Fibroblast of skin of back (primary cell): ENCODE measurements at regions not wholly inside any gene's neighbourhood (a gene's known extent, or its start where the extent isn't known, plus 50 kb on each side); places are given as distances from the start of the nearest gene placed in this dataset.
A peak's percentile ranks its signal among the peaks of the same experiment; 100 is the strongest.

Experiments used
- DNase-seq: peaks from one replicate; pipeline ENCODE4 v3.0.0-alpha.2; 2013

DNA sequence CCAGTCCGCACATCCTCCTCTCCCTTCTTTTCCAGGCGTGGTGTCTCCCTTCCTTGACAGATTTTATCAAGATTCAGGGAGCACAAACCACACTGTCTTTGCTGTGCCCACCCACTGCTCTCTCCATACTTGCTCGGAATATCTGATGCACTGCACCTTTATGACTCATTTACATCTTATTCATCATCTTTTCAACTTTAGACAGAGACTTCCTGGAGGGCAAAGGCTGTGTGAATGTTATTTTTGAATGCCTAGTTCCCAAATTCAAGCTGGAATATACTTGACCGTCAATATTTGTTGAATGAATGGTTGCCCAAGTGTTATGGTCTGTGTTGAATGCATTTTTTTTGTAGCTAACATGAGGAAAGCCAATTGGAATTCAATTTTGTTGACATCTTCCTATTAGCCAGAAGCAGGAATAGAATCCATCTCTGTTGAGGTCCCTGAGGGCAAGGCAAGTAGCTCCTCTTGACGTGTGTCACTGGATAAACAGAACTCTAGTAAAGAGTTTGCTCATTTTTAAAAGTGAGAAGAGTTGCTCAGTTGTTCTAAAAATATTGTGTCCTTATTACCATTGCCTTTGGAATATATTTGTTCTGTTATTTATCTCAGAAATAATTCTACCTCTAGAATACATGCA, 95.0 kb downstream of the KLF6 start:
- DNase-seq = peak; percentile 38

DNA sequence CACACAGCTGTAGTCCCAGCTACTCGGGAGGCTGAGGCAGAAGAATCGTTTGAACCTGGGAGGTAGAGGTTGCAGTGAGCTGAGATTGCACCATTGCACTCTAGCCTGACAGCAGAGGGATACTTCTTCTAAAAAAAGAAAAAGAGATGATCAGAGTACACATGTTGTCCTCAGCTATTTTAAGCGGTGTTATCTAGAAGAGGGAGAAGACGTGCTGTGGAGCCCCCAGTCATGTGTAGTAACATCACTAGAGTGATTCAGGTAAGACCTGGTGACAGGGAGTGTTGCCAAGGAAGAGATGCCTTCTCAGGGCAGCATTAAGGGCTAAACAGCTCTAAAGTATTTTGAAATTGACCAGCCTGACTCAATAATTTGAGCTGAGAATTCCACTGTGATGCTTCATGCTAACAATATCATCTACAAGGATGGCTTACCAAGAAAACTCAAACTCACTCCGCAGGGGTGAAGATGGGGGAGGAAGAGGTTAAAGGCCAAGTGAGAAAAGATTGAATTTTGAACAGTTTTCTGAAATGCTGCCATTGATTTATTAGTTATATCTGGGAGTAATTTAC, 97.4 kb downstream of the KLF6 start:
- DNase-seq = no peak

DNA sequence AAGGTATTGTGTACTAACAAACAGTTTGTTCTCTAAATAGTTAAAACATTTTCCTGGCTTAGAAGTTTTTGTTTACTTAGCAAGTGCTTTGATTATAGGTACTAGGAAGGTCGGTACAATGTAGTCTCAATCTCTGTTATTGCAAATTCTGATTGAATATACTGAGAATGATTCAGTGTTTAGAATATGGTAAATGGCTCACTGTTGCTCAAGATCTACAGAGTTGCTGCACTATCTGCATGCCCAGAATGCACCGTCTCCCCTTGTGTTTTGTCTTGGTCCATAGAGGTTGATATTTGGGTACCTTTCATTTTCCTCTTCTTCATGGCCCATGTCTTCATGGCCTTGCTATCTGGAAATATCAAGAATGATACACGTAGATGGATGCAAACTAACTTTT, 99.6 kb downstream of the KLF6 start:
- no peak for DNase-seq

DNA sequence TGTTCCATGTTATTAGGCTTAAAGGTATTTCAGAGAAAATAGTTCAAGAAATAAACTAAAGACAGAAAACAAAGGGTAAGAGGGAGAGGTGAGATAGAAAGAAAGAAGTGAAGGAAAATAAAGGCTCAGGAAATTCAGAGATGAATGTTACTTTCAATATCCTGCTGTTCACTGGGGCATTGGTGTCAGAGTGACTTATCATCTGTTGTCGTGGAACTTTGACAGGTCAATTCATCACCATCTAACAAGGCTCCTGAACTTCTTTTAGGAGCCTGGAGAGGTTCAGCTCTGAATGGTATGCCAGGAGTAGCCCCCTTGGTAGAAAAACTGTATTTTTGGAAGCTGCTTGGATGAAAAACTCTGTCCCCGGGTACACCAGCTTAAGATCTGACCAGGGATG, 100.1 kb downstream of the KLF6 start:
- DNase-seq = no peak

DNA sequence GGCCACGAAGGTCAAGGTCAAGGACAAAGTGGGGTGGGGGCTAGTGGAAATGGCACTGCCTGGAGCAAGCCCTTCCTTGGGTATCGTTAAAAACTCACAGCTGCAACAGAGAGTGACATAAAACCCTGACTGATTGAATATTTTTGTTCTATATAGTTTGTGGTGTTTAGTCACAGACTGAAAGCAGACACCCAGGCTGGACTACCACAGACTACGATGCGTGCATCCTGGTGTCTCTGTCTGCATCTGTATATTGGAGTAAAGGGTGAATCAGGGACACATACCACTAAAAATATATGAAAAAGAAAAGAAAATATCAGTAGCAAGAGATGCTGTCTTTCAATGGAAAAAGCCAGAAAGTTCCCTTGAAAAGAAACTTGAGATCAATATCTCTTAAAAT, 101.4 kb downstream of the KLF6 start:
- DNase-seq = no peak

DNA sequence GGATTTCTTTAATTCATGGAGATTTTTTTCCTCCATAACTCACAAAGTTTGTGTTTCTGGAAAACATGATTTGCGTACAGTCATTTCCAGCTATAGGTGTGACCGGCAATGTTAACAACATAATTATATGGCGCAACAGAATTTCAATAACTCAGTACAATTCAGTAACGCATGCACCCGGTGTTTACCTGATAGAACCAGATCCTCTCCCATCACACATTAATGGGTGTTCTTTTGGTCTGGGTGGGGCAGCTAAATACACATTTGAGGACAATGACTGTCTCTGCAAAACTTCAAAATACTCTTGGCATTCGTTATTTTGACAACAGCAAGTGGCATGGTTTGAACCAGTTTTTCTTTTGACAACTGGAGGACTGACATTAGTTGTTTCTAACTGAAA, 102.3 kb downstream of the KLF6 start:
- no peak for DNase-seq

DNA sequence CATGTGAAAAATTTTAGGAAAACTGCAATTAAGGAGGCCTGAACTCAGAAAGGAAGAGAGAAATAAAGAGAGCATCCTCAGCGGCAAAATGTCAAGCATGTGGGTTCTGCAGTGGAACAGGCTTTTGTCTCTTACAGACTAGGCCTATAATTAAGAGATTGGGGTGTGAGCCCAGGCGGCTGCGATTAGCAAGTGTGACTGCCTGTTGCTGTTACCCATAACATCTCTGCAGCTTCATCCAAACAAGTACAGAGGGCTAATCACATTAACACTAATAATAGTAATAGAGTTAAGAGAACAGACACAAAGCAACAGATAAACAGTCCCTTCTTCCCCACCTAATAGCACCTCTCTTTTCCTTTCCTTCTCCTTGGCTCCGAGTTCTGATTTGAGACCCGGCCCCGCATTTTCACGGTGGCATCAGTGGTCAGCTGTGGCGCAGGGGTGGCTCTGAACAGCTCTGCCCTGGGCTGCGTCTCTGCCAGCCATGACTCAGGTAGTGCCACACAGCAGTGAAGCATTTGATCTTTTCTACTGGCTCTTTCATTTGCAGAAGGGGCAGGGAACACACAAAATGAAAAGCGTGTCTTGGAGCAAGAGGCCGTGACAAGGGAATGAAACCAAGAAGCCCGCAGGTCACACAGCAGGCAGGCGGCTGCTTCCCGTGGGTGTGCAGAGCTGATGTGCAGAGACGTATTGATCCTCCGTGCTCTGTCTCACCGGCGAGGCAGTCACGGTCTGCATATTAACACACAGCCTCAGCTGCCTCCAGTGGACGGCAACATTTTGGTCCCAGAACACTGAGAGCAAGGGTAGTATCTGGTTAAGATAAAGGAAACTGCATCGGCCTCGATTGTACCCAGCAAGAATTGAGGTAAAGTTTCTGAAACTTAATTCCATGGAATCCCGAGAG, 103.1 kb downstream of the KLF6 start:
- DNase-seq = no peak

DNA sequence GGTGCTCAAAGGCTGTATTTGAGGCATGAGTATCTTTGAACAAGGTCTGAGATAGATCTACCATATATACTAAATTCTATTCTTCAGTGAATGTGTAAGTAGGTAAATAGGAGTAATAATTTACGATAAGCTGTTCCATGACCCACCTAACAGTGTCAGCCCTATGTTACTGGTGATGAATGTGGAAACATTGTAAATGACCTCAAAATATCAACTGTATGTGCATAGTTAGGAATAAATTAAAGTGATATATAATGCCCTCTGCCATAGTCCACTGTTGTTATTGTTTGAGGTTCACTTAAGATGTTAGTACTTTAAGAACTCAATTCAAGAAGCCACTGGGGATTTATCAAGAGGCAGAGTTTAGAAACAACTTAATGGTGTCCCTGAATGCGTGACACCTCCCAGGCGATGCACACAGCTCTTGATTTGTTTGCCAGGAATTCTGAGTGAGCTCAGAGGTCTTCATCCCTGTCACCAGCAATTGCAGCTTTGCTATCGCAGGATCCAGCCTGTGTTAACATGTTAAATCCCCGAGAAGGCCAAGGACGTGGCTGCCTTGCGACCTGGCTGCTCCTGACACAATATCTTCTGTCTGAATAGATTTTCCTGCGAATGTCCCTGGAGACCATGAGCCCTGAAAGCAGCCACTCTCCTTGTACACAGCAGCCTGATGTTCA, 104.9 kb downstream of the KLF6 start:
- no peak for DNase-seq

DNA sequence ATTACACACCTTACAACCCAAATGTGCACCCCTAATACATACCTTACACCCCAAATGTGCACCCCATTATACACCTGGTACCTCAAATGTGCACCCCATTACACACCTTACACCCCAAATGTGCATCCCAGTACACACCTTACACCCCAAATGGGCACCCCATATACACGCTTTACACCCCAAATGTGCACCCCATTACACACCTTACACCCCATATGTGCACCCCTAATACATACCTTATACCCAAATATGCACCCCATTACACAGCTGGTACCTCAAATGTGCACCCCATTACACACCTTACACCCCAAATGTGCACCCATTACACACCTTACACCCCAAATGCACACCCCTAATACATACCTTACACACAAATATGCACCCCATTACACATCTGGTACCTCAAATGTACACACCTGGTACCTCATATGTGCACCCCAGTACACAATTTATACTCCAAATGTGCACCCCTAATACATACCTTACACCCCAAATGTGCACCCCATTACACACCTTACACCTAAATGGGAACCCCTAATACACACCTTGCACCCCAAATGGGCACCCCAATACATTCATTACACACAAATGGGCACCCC, 106.3 kb downstream of the KLF6 start:
- DNase-seq = no peak

DNA sequence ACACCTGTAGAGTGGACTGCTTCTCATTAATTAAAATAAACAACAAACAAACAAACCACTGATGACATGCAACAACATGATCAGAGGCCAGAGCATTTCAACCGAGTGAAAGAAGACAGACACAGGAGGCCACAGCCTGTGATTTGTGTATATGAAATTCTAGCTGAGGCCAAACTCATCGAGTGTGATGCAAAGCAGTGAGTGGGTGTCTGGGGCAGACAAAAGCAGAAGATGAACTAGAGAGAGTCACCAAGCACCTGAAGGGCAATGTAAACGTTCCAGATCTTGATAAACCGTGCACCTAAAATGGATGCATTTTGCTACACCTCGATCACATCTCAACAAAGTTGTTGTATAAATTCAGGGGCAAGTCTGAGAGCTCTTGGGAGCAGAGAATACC, 108.4 kb downstream of the KLF6 start:
- DNase-seq = no peak

DNA sequence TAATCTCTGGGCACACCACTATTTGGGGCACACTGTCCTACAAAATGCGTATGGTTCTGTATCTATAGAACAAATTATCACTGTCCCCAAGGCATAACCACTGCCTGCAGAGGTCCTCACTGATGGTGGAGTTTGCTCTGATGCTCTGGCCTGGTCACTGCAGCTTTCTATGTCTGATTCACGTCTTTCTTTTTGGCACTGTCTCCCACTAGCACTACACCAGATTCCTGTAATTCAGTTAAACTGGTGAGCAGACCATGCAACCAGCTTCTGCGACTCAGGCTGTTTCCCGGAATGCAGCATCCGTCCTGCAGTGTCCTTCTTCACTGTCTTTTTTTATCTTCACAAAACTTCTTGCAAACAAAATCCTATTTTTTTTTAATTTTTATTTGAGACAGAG, 112.8 kb downstream of the KLF6 start:
- no peak for DNase-seq

DNA sequence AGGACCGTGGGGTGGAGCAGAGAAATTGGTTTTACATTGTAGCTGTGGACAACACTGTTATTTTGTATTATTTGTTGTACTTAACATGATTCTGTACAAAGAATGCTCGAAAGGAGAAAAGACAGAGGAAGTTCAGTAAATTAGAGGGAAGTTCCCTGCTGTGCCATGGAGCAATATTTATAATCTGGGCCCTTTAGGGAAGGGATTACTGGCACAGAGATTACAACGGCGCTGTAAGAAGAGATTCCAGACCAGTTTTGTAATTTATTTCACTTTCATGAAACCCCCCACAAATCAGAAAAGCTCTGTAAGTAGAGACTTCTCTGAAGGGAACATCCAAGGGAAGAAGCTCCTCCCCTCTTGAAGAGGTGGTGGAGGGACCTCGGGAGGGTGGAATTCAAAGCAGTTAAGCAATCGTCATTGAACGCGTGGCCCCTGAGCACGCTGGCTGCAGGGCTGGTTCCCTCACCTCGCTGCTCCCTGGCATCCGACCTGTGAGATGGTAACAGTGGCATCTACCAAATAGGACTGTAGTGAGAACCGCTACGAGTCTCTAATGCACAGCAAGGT, 113.5 kb downstream of the KLF6 start:
- DNase-seq = no peak

DNA sequence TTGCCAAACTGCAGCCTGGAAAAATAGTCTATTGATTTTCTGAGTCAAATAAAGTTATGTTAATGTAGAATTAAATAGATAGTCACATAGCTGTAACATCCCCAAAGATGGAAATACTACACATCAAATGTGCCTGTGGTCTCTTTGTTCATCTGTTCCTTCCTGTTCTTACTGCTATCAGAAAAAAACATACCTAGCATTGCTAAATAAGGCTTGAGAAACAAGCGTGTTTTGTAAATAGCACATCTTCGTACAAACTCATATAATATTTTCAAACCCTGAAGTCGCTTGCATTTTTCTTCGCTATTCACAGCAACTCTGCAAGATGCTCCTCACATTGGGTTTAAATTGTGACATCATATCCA, 116.1 kb downstream of the KLF6 start:
- no peak for DNase-seq

DNA sequence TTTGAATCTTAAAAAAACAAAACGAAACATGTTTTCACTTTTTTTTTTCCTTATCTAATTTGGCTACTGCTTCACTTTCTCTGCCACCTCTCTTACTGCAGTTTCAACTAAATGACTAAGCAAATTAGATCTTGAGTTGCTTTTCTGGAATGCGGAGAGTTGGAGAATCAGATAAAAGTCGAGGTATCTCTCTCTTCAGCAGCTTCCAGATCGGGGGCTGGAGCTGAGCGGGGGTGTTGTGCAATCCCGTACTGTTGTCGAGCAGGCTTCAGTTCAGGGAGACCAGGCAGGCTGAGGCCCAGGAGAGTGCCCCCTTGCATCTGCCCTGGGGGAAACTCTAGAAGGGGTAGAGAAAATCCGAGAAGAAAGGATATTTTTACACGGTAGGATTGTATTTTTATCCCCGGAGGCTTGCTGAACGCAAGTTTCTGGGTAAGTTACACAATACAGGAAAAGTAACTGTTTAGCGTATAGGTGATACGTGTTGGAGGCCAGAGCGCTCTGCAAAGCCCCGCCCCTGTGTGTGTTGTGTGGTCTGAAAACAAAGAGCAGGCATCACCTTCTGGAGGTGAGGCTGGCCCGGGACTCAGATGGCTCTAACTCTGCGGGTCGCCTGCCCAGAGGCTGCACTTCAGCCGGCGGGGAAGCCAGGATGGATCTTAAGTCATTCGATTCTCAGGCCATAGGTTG, 116.6 kb downstream of the KLF6 start:
- peak; percentile 58 for DNase-seq

DNA sequence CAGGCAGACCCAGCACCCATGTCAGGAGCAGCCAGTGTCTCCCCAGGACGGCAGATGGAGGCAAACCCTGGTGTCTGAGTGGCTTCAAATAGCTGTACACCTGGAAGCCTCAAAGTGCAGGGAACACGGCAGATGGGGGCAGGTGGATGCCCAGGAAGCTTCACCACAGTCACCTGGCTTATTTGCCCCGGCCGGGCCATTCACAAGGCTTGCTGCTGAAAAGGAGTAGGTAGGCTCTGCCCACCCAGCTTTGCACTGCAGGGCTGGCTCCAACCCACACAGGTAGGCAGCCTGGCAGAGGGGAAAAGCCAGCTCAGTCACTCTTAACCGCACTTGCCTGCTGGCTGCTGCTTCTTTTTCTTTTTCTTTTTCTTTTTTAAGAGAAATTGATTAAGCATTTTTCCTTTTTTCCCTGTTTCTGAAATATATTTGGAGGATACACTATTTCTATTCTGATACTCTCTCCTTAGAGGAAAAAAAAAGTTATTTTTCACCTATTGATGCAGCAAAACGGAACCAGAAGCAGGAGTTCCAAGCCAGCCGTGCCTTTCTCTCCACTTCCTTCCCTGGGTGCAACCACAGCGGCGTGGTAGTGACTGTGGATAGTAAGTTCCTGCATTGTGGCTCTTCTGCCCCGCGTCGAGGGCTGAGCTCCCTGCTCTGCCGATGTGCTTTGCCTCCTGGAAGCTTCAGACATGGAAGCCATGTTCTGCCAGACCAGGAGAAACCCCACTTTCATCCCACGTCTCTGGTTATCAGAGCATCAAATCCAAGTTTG, 118.3 kb downstream of the KLF6 start:
- no peak for DNase-seq

DNA sequence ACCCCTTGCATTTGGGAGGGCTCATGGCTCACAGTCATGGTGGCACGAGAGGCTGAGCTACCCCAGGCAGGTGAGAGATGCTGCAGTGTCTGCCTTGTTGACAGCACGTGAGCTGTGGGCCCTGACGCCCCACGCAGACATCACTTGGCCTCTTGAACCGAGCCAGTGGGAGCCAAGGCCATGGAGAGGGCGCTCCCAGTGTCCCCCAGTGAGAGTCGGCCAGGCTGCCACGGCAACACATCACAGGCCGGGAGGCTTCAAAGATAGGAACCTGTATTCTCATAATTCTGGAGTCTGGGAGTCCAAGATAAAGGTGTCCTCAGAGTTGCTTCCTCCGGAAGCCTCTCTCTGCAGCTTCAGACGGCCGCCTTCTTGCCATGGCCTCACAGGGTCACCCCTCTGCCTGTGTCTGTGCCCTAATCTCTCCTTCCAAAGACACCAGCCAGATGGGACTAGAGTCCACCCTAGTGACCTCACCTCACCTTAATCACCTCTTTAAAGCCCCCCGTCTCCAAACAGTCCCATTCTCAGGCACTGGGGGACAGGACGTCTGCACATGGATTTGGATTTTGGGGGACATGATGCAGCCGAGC, 119.6 kb downstream of the KLF6 start:
- DNase-seq = no peak

DNA sequence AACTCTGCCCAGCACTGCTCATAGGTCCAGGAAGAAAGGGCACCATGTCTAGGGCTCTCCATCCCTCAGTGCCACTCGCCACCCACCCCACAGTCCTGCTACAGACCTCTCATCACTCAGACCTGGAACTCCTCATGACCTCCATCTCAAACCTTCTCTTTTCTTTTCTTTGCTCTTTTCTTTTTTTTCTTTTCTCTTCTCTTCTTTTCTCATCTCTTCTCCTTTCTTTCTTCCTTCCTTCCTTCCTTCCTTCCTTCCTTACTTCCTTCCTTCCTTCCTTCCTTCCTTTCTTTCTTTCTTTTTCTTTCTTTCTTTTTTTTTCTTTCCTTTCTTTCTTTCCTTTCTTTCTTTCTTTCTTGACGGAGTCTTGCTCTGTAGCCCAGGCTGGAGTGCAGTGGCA, 122.2 kb downstream of the KLF6 start:
- DNase-seq = no peak

DNA sequence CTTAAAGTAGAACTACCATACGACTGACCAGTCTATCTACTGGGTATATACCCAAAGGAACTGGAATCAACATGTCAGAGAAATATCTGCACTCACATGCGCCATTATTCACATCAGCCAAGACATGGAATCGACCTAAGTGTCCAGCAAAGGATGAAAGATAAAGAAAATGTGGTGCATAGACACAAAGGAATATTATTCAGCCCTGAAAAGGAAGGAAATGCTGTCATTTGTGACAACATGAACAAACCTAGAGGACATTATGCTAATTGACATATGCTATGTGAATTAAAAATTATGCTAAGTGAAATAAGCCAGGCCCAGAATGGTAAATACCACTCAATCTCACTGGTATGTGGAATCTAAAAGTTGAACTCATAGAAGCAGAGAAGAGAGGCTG, 123.7 kb downstream of the KLF6 start:
- no peak for DNase-seq

DNA sequence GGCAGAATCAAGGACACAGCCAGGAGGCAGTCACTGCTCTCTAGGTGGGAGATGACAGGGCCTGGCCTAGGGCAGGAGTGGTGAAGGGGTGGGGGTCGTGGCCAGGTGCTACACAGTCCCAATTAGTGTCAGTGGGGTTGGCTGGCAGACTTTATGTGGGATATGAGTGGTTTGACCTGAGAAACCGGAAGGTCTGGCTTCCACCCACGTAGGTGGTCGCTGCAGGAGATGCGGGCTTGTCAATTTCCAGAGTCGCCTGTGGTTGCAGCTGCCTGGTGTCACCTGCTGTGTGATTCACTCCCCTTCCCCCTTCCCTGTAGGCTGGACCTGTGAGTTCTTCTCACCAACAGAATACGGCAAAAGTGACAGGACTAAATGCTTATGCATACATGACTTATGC, 124.3 kb downstream of the KLF6 start:
- DNase-seq = no peak

DNA sequence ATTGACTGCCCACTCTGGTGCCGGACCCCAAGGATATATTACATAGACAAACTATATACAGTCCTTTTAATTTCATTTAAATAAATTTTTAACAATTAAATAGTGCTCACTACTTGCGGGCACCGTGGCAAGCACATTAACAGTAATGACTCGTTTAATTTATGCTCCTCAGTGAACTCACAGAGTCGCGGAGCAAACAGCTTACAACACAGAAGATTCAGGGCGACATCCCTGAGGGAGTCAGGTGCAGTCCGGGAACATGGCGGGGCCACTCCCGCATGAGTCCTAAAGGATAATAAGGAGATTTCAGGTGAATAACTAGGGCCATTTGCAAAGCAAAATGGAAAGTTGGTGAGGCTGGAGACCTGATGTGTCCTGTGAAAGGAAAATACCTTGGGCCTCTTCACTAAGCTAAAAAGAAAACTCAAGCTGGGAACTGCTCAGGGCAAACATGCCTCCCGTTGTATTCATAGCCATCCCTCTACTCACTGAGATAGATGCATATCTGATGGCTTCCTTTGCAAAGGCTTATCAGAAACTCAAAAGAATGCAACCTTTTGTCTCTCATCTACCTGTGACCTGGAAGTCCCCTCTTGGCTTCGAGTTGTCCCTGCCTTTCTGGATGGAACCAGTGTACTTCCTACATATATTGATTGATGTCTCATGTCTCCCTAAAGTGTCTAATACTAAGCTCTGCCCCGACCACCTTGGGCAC, 125.6 kb downstream of the KLF6 start:
- DNase-seq = no peak
